HG02642 (cell line): ENCODE measurements at regions not wholly inside any gene's neighbourhood (a gene's known extent, or its start where the extent isn't known, plus 50 kb on each side); places are given as distances from the start of the nearest gene placed in this dataset.
"Not testable (repeated sequence)": the region's sequence is repeated elsewhere in the genome, so short reads cannot be mapped to it uniquely, and the experiment has no call there.

ENCODE experiments used
- ATAC-seq: cut with Tn5 transposase; IDR thresholded peaks from one replicate; pipeline ENCODE4 v1.9.1; 2021; ENCODE audit warnings: mild to moderate bottlenecking; ENCODE audit not compliant: unreplicated experiment, poor library complexity

DNA sequence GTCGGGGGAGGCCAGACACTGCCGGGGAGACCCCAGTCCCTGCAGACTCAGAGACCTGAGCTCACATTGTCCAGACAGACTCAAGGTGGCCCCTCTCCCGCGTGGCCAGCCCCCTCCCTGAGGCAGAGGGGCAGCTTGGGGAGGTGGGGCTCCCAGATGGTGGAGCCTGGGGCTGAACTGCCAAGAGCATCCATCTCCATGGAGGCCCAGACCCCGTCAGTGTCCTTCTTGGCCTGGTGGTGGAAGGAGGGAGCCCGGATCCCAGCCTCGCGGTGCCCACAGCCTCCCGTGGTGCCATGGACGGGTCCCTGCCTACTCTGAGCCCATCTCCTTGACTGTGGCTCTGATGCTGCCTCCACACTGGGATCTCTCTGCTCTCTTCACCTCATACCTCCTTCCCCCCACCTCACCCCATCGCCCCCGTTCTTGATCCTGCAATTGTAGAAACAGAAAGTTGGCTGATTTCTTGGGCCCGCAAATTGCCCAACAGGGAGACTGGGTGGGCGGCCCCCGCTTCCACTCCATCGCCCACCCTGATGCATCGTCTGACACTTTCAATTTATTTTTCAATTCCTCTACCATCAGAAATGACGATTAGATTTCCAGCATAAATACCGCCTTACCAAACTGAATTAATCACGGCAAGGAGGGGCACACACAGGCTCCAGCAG is 348.9 kb downstream of the MATN1 start:
- ATAC-seq = no peak

DNA sequence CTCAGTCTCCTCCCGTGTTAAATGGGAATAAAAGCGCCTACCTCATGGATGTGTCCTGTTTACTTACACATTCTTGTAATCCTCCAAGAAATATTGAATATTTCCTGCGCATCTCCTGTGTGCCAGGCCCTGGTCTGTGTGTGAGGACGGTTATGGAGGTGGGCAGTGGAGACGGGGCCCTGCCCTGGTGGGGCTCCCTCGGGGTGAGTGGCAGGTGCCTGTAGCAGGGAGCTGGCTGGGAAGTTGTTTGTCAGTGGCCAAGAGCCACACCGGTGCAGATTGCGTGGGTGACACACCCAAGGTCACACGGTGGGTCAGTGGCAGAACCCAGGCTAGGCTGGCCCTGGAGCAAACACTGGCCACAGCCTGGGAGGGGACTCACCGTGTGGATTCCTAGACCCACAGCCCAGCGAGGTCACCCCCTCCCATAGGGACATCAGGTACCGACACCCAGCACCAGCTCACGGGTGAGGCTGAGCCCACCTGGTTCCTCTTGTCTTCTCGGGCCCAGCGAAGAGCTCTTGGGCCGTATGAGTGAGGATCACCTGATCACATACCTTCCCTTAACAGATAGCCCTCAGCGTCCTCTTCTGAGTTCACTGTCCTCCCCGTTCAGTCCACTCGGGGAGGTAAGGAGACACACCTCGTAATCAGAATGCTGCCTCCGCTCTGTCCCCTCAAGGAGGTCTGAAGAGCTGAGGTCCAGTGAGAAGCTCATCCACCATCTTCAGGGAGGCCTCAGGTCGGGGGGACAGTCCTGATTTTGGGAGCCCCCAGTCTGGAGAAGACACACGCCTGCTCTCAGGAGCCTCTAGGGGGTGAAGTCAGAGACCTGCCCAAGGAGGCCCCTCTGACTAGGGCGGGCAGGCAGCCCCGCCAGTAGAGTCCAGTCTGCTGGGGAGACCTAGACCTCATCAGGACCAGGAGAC is 349.6 kb downstream of the MATN1 start:
- no peak for ATAC-seq

DNA sequence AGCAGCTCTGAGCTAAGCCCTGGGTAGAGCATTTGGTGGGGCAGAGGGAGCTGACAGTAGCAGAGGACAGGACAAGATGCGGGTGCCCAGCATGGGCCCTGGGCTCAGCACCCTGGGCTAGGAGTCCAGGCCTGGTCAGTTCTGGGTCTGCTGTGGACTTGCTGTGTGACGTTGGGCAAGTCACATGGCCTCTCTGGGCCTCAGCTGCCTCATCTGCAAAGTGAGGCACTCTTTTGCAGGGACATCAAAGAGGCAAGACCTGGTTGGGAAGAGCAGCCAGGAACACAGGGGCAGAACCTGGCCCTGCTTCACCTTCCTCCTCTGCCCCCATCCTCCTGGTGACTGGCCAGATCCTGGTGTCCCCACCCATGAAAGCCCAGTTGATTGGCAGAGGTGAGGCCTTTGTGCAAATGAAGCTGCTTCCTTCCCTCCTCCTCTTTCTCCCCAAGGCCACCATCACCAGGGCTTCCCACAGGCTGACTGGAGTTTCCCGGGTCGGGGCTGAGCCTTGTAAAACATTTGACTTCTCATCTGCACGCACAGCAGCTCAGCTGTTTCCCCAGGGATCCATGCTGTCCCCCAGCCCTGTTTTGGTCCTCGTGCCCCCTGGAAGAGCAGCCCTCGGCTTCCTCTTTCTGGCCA is 350.5 kb downstream of the MATN1 start:
- ATAC-seq = no peak

DNA sequence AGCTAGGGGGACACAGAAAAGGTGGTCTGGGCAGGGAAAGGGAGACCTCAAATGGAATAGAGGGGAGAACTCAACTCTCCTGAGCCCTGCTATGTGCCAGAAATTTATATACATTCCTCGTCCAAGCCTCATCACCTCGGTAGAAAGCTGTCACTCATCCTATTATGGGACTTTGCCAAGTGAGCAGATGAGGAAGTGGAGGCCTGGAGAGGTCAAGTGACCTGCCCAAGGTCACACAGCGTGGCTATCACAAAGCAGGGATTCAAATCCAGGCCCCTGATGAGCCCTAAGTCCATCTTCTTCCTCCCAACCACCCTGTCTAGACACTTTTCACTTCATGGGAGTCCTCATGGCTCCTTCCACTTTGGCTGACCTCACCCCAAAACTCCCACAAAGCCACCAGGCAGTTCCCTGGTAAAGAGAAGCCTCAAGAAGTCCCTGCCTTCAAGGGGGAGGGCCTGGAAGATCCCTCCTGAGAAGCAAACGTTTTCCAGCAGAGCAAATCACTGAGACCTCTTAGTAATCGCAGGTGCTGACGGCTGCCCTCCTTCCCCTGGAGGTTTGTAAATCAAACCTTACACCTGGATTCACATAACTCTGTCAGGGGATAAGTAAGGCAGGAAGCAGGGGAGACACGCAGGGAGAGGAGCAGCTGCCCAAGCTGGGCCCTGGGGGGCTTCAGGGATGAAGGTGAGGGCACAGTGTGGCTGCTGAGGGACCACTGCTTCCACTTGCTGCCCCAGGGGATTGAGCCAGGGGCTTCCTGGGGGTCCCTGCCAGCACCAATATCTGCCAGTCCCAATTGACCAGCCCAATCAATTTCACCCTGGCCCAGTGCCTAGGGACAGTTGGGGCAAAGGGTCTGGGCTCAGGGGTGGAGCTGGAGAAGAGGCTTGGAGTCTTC is 351.2 kb downstream of the MATN1 start:
- ATAC-seq = no peak

DNA sequence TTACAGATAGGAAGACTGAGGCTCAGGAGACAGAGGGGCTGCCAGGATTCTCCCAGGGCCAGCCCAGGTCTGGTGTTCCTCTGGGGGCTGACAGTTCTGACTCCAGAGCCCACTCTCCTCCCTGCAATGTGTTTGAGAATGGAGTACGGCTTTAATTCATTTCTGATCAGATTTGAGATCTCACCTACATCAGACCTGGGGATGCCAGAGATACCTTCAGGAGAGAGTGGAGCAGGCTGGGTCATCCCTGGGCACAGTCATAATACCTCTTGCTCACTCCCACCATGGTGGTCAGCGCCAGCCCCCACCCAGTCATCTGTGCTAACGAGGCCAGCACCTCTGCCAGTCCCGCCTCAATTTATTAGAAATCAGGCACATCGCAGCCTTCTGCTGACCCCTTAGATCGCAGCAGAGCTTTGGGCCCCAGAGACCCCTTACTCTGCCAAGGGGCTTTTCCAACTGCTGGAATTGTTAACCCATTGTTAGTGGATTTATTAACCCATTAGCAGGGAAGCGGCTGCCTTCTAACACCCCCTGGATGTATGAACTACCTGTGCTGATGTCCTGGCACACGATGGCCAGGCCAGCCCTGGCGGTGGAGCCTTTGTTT is 352.1 kb downstream of the MATN1 start:
- no peak for ATAC-seq

DNA sequence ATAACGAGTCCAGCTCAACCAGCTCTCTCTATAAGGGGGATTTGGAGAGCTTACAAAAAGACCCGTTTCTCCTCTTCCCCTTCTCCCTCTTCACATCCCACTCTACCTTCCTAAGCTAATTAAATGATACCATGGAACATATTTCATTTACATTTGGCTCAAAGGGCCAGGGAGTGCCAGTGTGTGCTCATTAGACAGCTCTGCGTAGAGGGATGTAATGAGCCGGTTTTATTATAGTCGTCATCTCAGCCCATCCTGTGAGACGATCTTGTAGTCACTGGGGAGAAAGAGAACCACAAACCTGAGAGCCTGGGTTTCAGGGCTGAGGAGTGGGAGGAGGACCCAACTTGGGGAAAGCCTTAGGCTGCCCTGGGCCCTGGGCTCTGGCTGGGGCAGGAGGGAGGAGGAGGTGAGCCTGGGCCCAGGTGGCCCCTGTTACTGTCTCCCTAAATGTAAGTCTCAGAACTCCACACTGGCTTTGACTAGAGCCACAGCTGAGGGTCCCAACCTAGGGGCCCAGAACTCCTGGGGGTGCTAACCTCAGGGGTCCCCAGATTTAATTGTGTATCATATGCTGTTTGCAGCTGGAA is 354.6 kb downstream of the MATN1 start:
- no peak for ATAC-seq

DNA sequence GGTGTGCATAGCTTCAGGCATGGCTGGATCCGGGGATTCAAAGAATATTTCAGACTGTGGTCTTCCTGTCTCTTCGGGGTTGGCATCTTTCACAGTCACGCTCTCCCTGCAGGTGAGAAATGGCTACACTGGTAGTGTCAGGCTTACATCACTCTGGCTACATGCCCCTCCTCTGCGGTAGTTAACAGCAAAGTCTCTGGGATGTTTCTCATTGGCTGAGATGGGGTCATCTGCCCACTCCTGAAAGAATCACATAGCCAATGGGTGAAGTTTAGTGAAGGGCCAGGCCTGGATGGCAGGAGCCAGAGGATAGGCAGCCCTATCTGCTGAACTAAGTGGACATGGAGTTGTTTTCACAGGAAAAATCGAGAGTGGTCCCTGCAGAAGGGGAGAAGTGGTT is 356.5 kb downstream of the MATN1 start:
- ATAC-seq = no peak

DNA sequence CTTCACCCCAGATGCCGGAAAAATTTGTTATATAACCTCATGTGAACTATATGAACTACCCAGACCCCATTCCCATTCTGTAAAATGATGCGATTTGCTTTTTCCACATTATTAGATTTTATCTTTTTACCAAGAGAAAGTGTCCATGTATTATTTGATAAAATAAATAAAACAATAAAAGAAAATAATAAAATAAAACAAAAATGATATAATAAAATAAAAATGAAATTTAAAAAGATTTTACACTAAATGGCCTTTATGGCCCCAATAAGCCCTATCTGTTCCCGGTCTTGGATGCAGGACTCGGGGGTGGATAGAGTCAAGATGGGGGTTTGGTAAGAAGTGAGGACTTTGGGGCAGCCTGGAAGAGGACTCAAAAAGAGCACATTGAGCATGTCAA is 357.2 kb downstream of the MATN1 start:
- ATAC-seq = no peak

DNA sequence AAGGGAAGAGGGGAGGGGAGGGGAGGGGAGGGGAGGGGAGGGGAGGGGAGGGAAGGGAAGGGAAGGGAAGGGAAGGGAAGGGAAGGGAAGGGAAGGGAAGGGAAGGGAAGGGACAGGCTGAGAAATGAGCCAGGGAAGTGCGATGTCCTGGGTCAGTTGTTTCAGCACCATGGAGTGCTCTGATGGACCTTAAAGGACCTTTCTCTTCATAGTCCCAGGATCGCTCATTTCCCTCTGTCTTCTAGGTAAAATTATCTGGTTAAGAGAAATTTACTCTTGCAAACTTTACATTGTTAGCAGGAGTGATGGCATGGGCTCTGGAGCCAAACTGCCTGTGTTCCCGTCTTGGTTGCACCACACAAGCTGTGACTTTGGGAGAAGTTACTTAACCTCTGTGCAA is 357.8 kb downstream of the MATN1 start:
- no peak for ATAC-seq

DNA sequence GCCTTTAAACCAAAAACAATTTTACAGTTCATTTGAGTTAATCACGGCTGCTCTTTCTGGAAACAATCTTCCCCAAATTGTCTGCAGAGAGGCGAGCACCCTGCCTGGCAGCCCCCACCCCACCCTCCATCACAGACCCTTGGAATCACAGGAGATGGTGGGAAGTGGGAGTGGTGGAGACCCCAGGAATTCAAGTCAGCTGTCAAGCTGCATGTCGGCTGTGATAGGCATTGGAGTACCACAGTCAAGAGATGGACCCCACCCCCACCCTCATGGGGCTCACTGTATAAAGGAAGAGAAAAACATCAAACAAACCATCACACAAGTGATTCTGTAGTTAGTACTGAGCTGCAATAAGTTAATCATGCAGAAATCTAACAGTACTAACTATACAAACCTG is 360.4 kb downstream of the MATN1 start:
- no peak for ATAC-seq

DNA sequence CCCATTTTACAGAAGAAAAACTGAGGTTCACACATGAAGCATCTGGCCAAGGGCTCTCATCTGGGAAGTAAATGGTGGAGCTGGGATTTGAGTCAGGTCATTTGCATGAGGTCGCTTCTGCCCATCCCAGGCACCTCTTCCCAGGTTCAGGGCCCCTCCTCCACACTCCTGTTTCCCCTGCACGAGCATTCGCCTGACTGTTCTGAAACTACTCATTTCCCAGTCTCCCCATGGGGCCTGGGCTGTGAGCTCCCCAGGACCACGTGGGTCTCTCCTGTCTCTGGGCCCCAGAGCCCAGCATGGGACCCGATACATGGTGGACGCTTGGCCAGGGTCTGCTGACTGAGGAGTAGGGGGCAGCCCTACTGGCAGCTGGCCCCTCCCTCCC is 360.8 kb downstream of the MATN1 start:
- ATAC-seq = no peak

DNA sequence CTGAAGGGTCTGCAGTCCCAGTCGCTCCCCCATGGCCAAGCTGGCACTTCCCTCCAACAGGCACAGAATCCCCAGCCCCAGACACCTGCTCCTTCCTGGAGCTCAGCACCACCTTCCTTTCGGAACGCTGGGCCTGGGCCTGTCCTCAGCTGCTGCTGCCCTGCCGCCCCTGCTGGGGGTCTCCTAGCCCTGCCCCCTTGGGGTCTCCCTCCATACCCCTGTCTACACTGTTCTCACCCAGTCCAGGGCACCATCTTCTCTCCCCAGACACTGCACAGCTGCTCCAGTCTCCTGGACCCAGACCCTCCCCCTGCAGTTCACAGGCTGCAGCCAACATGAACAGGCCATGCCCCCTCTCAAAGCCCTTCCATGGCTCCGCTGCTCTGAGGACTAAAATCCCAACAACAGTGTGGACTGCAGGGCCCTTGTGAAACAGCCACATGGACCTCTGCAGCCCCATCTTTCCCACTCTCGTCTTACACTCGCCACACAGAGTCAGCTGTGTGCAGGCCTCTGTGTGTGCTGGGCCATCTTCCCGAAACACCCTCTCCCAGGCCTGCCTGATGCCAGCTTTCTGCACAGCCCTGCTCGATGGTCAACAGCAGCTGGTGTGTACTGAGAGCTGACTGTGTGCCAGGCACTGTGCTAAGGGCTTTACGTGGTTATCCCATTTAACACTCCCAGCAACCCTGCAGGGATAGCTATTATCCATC is 361.3 kb downstream of the MATN1 start:
- not testable (repeated sequence) for ATAC-seq

DNA sequence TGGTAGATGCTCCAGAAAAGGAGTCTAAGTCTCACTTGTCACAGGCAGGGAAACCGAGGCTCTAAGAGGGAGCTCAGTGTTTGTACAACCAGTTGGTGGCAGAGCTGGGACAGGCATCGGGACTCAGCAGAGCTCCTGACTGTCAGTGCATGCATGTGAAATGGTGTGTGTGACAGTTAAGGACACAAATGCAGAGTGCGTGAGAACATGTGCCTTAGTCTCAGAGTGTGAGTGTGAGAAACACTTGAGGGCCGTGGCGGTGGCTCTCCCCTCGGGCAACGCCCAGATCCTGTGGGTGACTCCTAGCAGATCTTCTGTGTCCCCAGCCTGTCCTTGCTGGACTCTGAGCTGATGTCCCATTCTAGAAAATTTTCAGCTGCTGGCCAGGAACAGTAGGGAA is 362.6 kb downstream of the MATN1 start:
- no peak for ATAC-seq

DNA sequence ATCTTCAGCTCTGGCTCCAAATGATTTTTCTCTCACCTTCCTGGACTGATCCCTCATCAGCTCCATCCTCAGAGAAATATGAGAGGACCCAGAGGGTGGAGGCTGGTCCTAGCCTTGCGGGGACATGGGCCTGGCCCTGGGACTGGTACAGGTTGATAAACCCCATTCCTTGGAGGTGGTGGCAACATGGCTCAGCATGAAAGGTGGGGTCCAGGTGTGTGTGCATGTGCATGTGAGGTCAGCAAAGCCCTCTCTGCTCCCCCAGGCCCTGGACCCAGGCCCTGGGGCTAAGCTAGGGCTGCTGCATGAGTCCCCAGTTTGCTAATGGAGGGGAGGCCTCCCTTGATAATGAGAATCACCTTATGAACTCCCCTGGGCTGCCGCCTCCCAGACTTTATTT is 363.1 kb downstream of the MATN1 start:
- no peak for ATAC-seq

DNA sequence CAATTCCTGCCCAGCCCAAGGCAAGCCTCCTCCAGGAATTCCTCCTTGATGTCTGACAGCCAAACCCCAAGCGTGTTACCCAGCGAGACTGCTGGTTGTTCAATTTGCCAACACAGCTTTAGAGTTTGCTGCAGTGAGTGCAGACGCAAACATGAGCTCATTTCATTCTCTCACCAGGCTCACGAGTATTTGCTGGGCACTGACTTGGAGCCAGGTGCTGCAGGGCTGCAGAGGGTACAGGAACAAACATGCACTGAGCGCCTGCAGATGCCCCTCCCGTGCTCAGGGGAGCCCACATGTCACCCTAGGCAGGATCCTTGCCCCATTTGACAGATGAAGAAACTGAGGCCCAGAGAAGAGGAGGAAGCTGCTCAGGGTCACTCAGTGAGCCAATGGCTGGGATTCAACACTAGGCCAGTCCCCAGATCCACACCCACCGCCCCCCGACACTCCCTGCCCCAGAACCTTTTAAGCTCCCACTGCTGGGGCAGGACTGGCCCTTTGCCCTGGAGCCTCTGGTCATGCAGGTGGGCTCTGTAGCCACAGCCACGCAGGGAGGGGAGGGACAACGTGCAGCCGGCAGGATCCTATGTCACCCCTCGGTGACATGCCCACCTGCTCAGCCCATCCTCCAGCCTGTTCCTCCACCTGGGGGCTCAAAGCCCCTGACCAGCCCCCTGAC is 363.7 kb downstream of the MATN1 start:
- no peak for ATAC-seq

DNA sequence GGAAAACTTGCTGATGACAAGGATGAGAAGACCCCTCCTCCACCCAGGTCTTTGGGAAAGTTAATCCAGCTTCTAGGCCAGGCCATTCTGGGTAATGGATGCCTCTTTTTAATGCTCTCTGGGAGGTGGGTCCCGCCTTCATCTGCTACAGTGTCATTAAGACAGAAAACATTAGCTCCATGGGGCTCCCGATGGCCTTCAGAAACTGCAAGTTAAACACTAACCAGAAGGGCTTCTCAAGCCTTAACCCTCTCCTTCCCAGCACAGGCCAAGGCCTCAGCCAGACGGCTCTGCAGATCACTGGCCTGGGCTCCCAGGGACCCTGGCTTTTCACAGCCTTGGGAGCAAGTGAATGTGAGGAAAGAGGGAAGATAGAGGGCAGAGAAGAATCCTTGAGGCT is 364.9 kb downstream of the MATN1 start:
- no peak for ATAC-seq

DNA sequence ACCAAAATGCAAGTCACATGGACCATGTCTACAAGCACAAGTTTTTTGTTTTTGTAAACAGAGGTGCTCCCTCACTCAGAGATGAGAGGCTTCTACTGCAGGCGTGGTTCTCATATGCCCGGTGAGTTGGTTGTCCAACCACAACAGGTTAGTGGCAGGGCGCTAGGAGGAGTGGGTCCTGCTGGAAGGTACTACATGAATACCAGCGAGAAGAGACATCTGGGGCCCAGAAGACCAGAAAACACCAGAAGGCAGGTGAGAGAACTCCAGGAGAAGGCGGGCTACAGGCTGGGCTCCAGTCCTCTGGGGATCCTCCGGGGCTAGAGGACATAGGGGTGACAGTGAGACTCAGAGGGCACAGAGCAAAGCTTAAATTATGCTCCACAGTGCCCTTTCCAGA is 366.5 kb downstream of the MATN1 start:
- ATAC-seq = no peak

DNA sequence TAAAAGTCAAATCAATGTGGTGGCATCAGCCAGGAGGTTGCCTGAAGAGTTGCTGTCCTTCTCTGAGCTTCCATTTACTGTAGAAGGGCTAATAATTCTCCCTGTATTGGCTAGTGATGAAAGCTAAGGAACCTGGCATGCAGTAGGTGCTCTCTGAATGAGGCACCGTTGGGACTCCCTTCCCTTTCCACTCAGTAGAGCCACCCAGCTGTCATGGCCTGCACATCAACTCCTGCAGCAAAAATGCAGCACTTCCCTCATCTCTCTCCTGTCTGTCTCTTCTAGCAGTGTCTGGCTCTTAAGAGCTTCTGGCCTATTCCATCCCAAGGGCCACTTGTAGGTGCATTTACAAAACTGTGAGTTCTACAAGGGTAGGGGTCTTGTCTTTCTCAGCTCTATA is 369.0 kb downstream of the MATN1 start:
- no peak for ATAC-seq
